Glomerular endothelial cell (primary cell): ENCODE measurements at regions not wholly inside any gene's neighbourhood (a gene's known extent, or its start where the extent isn't known, plus 50 kb on each side); places are given as distances from the start of the nearest gene placed in this dataset.
"Not testable (repeated sequence)": the region's sequence is repeated elsewhere in the genome, so short reads cannot be mapped to it uniquely, and the experiment has no call there.

Experiments
- DNase-seq: peaks from one replicate; pipeline ENCODE4 v3.0.0-alpha.2; 2011; ENCODE audit warnings: low read depth, low spot score; ENCODE audit errors: extremely low read depth

- DNase-seq = no peak
Observed at GRCh38 chr7:3159445-3159844, 115.8 kb upstream of the CARD11 start.

- not testable (repeated sequence) for DNase-seq
Observed at GRCh38 chr7:3159926-3160325, 116.3 kb upstream of the CARD11 start.

- DNase-seq = no peak
Observed at GRCh38 chr7:3162289-3162688, 118.6 kb upstream of the CARD11 start.

GRCh38 chr7:3162798-3163197 lies 119.1 kb upstream of the CARD11 start:
- not testable (repeated sequence) for DNase-seq

- DNase-seq = no peak
Observed at GRCh38 chr7:3164380-3164792, 120.7 kb upstream of the CARD11 start.

- no peak for DNase-seq
Observed at GRCh38 chr7:3165681-3166580, 122.3 kb upstream of the CARD11 start.

- no peak for DNase-seq
Observed at GRCh38 chr7:3167551-3167950, 123.9 kb upstream of the CARD11 start.

- no peak for DNase-seq
Observed at GRCh38 chr7:3168370-3168769, 124.7 kb upstream of the CARD11 start.

GRCh38 chr7:3168869-3169268 lies 125.2 kb upstream of the CARD11 start:
- DNase-seq = no peak

- no peak for DNase-seq
Observed at GRCh38 chr7:3172768-3173280, 128.2 kb upstream of the SDK1 start.

GRCh38 chr7:3174515-3175284 lies 126.4 kb upstream of the SDK1 start:
- DNase-seq = no peak

GRCh38 chr7:3175285-3175902 lies 125.7 kb upstream of the SDK1 start:
- no peak for DNase-seq

GRCh38 chr7:3176112-3177000 lies 124.7 kb upstream of the SDK1 start:
- DNase-seq = no peak

- no peak for DNase-seq
Observed at GRCh38 chr7:3177271-3177670, 123.8 kb upstream of the SDK1 start.

- DNase-seq = no peak
Observed at GRCh38 chr7:3179456-3179855, 121.6 kb upstream of the SDK1 start.

GRCh38 chr7:3180604-3181003 lies 120.4 kb upstream of the SDK1 start:
- no peak for DNase-seq

- not testable (repeated sequence) for DNase-seq
Observed at GRCh38 chr7:3182055-3182454, 119.0 kb upstream of the SDK1 start.

GRCh38 chr7:3187444-3188040 lies 113.5 kb upstream of the SDK1 start:
- DNase-seq = no peak

- DNase-seq = no peak
Observed at GRCh38 chr7:3188946-3189345, 112.1 kb upstream of the SDK1 start.

- DNase-seq = no peak
Observed at GRCh38 chr7:3191548-3191947, 109.5 kb upstream of the SDK1 start.
